ENCODE measurements at regions not wholly inside any gene's neighbourhood (a gene's known extent, or its start where the extent isn't known, plus 50 kb on each side); places are given as distances from the start of the nearest gene placed in this dataset.
"Not testable (repeated sequence)": the region's sequence is repeated elsewhere in the genome, so short reads cannot be mapped to it uniquely, and the experiment has no call there.

DNA sequence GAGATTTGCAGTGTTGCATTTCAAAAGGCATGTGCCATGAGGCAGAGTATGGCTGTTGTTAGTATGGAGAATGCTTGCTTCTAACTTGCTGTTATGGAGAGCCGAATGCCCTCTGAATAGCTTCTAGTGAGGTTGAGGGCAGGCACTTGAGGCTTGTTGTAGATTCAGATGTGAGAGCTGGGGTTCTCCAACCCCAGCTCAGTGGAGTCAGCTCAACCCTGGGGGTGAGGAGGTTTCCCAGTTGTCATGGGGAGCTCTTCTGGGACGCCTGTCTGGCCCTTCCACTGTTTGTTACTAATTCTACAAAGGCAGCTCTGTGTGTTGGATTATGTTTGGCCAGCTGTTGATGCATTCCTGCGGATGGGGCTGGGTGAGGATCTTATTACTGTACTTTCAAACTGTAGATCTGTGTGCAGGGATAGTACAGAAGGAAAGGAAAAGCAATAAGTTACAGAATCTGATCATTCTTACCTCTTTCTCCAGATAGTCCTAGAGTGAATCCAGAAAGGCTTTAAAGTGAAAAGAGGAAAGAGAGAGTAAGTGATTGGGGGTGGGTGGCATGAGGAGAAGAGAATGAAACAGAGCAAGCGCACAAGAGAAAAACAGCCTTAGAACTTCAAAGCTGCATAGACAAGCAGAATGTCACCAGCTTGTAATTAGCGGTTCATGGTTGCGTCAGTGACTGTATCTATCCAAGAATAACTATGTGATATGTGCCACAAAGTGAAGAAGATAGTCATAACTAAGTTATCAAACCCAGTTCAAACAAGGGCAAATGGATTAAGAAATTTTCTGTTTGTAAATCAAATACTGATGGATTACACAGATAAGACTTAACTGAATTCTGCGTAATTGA lies 148.7 kb downstream of the PRL start:
- no peak for DNase-seq (ENCODE audit: low read depth)

DNA sequence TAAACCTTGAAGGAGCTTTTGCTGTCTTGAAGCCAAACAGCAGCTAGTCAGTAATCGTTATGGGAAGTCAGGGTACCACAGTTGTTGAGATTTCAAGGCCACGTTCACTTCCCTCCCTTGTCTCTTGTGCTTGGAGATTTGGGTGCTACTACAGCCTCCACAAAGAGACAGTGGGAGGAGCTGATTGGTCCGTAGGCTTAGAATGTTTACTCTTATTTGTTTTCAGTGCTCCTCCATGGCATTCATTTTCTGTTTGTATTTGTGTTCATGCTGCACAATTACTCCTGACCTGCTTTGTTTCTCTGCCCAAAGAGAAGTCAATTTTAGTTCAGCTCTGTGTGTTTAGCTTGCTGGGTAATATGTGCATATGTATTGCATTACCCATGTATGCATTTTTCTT lies 147.7 kb downstream of the PRL start:
- DNase-seq (ENCODE audit: low read depth) = no peak

DNA sequence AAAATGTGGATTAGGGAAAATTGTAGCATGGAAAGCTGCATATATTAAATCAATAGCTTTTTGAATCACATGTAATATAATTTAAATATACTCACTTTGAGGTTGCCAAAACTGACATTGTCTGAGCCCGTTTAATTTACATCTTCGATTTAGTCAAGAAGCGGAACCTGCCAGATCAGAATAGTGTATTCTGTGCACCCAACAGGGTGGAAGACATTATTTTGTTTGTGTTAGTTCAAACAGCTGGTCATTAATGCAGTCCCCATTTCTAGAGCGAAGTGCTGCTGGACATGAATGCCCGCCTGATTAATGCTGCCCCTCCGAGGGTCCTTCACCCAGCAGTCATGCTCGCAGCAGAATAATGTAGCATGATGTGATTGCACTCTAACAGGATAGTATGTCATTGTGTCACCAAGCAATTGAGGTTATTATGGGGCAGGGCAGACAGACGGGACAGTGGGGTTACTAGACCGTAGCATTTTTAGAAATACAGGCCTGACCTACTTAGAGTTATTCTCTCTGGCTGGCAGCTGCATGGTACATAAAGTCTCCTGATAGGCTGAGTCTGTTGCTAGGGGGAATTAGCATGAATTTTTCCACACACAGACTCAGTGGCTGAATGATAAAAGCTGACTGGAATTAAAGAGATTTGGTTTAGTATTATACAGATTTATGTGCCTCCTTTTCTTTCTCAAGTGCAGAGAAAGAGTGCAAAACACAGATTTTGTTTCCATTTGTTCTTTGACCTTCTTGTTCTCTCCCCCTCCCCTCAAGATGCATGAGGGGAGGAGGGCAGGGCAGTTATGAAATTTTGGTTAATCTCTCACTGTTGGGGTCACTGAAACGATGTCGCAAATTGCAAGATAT lies 147.1 kb downstream of the PRL start:
- DNase-seq (ENCODE audit: low read depth) = no peak

DNA sequence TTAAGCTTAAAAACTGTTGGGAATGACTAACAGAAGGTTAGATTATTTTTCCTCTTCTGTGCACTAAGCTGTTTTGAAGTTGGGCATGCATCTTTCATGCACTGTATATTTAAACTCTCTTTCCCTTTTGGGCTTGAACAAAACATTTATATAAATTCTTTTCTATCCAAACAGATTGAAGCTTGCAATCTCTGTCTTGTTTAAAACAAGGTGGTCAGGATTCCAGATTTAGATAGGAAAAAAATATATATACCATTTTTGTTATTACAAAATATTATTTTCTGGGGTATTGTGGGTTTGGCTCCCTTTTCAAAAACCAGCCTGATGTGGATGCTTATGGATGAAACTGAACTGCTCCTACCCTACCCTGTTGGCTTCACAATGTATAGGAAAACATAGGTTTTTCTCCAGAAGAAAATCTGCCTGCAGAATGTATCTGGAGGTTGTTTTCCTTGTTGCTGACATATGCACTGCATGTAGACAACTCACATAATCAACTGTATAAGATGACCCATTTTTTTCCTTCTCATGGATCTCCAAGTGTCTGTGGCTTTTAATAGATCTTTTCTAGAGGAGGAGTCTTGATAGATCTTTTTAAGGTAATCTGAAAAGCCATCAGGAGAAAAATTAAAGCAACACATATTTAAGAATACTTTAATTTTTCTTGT lies 146.3 kb downstream of the PRL start:
- no peak for DNase-seq (ENCODE audit: low read depth)

DNA sequence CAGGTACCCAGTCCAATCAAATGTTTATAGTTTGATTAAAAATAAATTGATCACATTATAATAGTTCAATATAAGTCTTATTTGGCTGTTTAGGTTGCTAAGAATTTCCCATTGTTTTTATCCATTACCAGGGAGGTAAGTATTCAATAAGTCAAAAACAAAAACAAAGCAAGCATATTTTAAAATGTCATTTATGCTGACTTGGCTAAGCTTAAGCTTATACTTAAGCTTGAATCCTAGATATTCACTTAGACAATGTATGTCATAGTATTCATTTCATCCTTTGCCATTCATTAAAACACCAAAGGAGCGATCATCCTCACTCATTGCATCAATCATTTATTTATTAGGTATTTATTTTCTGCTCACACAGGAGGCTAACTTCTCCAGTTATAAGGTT lies 144.9 kb downstream of the PRL start:
- DNase-seq (ENCODE audit: low read depth) = no peak

DNA sequence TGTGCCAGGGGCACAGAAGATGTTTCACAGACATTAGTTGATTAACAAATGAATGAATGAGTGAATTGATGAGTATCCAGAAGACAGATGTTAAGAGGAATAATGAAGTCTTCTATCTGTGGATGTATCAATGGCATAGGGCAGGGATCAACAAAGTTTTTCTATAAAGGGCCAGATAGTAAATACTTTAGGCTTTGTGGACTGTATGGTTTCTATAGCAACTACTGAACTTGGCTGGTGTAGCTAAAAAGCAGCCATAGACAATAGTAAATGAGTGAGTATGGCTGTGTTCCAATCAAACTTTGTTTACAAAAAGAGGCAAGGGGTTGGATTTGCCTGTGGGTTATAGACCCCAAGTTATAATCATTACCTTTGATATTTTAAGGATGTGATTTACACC lies 144.0 kb downstream of the PRL start:
- DNase-seq (ENCODE audit: low read depth) = no peak

DNA sequence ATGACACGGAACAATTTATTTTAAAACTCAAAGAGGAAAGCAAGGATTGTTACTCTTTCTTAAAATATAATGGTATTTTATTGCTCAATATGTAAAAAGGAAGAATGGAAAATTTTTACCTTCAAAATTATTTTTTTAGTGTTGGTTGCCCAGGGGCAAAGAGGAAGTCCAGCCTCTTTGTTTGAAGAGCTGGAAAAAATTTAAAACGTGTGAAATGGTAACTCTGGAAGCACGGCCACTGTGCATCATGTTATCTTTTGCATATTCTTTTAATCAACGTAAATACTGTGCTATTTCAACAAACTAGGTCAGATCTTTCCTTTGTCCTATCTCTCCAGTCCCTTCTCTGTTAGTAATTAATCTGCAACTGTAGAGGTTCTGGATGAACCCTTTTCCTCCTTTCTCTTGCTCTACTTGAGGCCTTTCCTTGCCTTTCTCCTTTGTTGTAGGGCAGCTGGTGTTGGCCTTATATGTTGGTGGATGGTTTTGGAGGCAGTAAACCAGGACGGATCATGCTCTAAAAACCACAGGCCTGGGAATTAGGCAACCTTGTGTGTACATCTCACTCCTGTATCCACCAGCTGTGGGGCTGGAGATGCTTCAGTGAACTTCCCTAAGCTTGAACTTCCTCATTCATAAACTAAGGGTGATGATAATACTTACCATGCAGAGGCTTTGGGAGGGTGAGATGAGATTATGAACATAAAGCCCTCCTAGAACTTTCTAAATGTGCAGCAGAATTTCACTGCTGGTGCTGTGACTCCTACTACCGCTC lies 143.3 kb downstream of the PRL start:
- no peak for DNase-seq (ENCODE audit: low read depth)

DNA sequence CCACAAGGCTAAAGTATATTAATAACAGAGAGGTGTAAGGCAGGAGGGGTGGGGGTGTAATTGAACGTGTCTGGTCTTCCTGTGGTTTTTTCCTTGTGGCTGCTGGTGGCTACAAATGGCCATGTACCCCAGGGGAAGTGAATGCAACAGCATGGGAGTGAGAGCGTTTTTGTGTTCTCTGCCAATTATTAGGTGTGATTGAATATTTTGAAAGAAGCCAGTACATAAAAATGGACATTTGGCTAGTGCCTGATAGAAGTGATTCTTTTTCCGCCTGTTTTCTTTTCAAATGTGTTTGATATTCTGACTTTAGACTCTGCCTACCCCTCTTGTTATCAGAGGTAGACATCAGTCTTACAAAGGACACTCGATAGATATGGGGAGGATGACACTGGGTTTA lies 141.3 kb downstream of the PRL start:
- DNase-seq (ENCODE audit: low read depth) = no peak

DNA sequence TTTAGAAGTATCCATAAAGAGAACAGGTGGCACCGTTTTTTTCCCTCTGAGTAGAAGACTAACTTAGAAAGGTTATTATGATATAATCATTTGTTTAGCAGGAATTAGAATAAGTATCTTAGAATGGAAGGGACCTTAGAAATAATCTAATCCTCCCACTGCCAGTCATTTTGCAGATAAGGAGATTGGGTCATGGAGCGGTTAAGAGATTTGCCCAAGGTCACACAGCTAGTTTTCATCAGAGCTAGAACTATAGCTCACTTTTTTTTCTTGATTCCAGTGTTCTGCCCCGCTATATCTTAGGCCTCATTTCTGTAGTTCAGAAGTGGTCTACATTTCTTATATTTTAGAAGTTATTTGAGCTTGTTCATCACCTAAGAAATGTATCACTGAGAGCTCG lies 139.6 kb downstream of the PRL start:
- no peak for DNase-seq (ENCODE audit: low read depth)

DNA sequence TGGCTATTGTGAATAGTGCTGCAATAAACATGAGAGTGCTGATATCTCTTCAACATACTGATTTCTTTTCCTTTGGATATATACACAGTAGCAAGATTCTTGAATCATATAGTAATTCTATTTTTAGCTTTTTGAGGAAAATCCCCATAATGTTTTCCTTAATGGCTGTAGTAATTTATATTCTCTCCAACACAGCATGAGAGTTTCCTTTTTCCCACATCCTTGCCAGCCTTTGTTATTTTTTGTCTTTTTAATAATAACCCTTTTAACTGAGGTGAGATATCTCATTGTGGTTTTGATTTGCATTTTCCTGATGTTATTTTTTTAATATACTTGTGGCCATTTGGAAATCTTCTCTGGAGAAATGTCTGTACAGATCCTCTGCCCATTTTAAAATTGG lies 132.6 kb downstream of the PRL start:
- DNase-seq (ENCODE audit: low read depth) = no peak

DNA sequence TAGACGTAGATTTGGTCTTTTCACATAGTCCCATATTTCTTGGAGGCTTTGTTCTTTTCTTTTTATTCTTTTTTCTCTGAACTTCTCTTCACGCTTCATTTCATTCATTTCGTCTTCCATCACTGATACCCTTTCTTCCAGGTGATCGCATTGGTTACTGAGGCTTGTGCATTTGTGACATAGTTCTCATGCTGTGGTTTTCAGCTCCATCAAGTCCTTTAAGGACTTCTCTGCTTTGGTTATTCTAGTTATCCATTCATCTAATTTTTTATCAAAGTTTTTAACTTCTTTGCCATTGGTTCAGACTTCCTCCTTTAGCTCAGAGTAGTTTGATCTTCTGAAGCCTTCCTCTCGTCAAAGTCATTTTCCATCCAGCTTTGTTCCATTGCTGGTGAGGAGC lies 125.8 kb downstream of the PRL start:
- not testable (repeated sequence) for DNase-seq (ENCODE audit: low read depth)

DNA sequence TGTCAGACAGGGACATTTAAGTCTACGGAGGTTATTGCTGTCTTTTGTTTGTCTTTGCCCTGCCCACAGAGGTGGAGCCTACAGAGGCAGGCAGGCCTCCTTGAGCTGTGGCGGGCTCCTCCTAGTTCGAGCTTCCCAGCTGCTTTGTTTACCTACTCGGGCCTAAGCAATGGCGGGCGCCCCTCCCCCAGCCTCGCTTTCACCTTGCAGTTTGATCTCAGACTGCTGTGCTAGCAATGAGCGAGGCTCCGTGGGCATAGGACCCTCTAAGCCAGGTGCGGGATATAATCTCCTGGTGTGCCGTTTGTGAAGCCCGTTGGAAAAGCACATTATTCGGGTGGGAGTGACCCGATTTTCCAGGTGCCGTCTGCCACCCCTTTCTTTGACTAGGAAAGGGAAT lies 125.0 kb downstream of the PRL start:
- not testable (repeated sequence) for DNase-seq (ENCODE audit: low read depth)

DNA sequence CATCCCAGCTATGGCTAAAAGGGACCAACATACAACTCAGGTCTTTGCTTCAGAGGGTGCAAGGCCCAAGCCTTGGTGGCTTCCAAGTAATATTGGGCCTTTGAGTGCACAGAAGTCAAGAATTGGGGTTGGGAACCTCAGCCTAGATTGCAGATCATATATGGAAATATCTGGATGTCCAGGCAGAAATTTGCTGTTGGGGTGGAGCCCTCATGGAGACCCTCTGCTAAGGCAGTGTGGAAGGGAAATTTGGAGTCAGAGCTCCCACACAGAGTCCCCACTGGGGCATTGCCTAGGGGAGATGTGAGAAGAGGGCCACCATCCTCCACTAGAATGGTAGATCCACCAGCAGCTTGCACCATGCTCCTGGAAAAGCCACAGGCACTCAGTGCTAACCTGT lies 123.5 kb downstream of the PRL start:
- DNase-seq (ENCODE audit: low read depth) = no peak

DNA sequence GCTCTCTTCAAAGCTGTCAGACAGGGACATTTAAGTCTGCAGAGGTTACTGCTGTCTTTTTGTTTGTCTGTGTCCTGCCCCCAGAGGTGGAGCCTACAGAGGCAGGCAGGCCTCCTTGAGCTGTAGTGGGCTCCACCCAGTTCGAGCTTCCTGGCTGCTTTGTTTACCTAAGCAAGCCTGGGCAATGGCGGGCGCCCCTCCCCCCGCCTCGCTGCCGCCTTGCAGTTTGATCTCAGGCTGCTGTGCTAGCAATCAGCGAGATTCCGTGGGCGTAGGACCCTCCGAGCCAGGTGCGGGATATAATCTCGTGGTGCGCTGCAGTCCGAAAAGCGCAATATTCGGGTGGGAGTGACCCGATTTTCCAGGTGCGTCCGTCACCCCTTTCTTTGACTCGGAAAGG lies 116.6 kb downstream of the PRL start:
- not testable (repeated sequence) for DNase-seq (ENCODE audit: low read depth)

DNA sequence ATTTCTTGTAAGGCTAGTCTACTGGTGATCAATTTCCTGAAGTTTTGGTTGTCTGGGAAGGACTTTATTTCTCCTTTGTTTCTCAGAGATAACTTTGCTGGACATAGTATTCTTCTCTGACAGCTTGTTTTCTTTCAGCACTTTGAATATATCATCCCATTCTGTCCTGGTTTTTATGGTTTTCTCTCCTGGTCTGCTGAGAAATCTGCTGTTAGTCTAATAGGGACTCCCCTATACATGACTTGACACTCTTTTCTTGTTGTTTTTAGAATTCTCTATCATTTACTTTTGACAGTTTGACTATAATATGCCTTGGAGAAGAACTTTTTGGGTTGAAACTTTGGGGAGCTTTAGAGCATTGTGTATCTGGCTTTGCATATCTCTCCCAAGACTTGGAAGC lies 112.5 kb downstream of the PRL start:
- no peak for DNase-seq (ENCODE audit: low read depth)

DNA sequence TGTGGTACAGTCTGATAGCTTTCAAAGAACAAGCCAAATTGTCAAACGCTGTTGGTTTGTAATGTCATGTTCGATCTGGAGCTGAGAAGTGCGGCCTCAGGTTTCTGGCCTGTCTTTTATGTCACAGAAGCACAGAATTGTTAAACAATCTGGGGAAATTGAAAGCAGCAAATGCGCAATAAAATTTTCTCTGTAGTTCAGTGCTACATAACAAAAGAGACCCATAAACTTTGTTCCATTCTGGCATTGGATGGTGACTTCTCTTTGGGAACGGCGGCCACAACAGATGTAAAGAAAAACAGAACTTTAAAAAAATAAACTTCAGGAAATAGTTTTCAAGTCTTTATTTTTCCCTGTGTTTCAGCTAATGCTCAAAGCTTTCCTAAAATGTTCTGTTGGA lies 106.9 kb downstream of the PRL start:
- DNase-seq (ENCODE audit: low read depth) = no peak

DNA sequence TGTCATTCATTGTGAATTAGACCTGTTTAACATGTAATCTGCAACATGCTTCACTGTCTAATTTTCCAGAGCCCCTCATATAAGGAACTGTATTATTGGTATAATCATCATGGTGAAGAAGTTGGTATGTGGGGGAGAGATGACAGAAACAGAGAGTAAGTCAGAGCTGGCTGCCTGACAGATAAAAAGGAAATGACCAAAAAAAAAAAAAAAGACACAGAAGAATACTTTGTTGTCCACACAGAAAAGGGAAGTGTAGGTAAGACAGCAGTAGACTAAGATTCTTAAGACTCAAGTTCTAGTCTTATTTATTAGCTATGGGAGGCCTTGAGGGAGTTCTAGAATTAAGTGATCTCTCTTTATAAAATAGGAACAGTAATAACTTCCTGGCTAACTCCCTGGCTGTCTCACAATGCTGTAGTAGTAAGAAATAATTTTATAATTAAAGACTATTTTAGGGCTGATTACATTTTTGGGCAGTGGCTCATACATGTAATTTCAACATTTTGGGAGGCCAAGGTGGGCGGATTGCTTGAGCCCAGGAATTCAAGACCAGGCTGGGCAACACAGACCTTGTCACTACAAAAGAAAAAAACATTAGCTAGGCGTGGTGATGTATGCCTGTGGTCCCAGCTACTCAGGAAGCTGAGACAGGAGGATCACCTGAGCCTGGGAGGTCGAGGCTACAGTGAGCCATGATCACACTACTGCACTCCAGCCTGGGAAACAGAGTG lies 102.5 kb downstream of the PRL start:
- no peak for DNase-seq (ENCODE audit: low read depth)

DNA sequence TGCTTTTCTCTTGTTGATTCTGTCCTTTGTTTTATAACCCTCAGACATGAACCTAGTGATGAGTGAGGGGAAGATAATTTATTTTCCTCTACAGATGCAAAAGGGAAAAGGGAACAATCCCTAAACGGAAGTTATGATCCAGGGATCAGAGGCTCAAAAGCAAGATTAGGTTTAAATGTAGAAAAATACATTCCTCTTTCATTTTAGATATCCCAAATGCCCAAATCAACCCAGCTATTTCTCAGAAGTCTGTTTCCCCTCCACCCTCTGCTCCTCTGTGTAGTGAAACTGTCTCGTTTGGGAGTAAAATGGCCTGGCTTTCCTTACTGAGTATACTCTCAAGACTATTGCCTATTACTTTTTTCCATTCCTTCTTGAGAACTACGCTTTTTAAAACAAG lies 97.1 kb downstream of the PRL start:
- no peak for DNase-seq (ENCODE audit: low read depth)

DNA sequence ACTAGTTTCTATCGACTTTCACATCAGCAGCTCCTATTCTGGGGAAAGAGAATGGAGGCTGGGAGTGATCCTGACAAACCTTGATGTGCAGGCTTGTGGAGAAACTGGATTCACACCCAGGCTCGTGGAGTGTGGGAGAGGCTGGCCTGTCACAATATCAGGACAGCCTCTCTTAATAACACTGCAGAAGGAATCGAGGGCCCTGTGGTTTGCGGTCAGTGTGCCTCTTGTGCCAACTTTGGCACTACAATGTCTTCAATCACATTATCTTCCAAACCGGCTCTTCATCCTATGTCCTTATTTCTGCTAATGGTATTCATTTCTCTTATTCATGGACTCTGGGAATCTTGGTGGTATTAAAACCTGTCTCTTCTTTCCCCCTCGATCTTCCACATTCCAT lies 92.7 kb downstream of the PRL start:
- no peak for DNase-seq (ENCODE audit: low read depth)

DNA sequence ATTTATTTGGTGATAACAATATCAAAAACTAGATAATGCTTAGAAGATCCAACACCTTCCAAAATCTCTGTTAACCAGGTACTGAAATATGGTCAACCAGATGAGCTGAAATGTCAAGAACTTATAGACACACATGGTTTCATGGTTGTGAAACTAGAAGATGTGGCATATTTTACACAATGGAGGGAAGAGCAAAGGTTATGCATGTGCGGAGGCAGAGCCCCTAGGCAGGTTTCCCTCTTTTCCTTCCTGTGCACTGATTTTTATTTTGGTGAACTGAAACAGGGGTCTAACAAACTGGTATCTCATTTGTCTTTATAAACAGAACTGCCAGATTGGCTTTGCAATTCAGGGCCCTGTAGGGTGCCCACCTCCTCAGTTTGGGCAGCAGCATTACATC lies 91.6 kb downstream of the PRL start:
- no peak for DNase-seq (ENCODE audit: low read depth)

DNA sequence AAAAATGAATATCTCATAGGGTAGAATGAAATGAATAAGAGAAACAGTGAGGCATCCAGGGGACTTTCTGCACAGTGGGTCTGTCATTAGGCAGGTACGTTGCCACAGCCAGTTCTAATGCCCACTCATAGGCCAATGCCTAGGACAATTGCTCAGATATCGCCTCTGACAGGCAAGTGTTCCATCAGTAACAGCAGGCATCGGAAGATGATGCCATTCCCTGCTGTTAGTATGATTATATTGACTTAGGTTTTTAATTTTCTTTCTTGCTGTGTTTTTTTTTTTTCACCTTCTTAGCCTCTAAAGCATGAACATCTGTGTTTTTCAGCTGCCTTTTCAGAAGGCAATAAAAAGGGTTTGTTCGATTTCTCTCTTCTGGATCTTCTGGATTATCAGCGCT lies 90.7 kb downstream of the PRL start:
- no peak for DNase-seq (ENCODE audit: low read depth)

Measured in stimulated activated CD8-positive, alpha-beta memory T cell treated with anti-CD3 and anti-CD28 coated beads, Interleukin-4, amount 100 ng/mL, for 24 hours (primary cell).